ENCODE measurements at regions not wholly inside any gene's neighbourhood (a gene's known extent, or its start where the extent isn't known, plus 50 kb on each side); places are given as distances from the start of the nearest gene placed in this dataset.

DNA sequence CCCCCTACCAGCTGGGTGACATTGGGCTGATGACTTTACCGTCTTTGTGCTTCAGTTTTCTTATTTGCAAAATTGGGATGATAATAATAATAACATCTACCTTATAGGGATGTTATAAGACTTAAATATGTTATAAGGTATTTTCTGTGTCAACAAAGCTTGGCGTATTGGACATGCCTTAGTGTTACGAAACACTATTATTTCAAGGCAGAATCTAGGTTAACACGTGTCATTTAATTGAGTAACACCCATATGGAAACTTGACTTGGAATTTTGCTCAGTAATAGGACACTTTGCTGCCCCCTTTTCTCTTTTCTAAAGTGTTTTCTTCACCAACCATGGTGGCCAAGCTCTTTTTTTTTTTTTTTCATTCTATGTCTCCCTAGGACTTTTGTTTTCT, 294.2 kb upstream of the SALL1 start:
- H3K36me3 ChIP-seq: no peaks in the 10 kb centered on the region
- intact Hi-C loops (cut with DNase I; ENCODE audit: low total_unique reads): no loop called here
- 54 to 76% (median 67%) methylated on average over 4 of the region's 4 CpGs for WGBS, 5 donors
- no peaks in the 10 kb centered on the region for H3K9me3 ChIP-seq
- H3K4me3 ChIP-seq: no peak overlapping the region
- TF ChIP-seq CTCF (IDR thresholded peaks at IDR 0.05 in 8 of 11, conservative IDR thresholded peaks at IDR 0.05 in 3 of 11): no peak
- no peak for TF ChIP-seq POLR2AphosphoS5 (IDR thresholded peaks at IDR 0.05)
- peaks cover 0 to 26% (median 0%) of the 10 kb centered on the region in 7 donors for H3K27me3 ChIP-seq (replicated peaks in 1 of 7)
- H3K4me1 ChIP-seq: no peaks in the 10 kb centered on the region
- H3K27ac ChIP-seq: no peak overlapping the region
- DNase-seq: no peak

DNA sequence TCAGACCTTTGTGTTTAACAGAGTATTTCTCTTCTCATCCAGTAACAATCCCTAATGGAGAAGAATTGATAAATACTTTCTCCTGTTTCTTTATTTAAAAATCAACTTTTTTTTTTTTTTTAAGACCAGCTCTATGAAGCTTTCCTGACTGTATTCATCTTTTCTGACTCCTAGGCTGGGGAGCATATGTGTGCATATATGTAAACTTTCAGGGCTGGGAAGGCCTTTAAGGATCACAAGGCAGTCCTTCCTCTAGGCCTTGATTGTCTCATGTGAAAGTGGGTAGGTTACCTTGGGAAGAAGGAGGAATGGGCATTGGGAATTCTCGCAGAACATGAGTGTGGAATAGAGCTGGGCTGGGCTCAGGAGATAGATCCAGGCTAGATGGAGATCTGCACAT, 292.9 kb upstream of the SALL1 start:
- intact Hi-C loops (cut with DNase I; ENCODE audit: low total_unique reads): no loop called here
- no peaks in the 10 kb centered on the region for H3K4me1 ChIP-seq
- H3K27ac ChIP-seq: no peak overlapping the region
- TF ChIP-seq POLR2A (IDR thresholded peaks at IDR 0.05) (no peak), CTCF (IDR thresholded peaks at IDR 0.05 in 8 of 11, conservative IDR thresholded peaks at IDR 0.05 in 3 of 11) (no peak), POLR2AphosphoS5 (IDR thresholded peaks at IDR 0.05) (no peak)
- no peak for DNase-seq
- H3K27me3 ChIP-seq (replicated peaks in 1 of 7): peaks cover 0 to 33% (median 0%) of the 10 kb centered on the region in 7 donors
- H3K9me3 ChIP-seq: no peaks in the 10 kb centered on the region
- 74 to 90% (median 79%) methylated on average over 1 of the region's 1 CpG for WGBS, 5 donors
- H3K36me3 ChIP-seq: no peaks in the 10 kb centered on the region
- H3K4me3 ChIP-seq: no peak overlapping the region

- Histone ChIP-seq H3K4me3 (no peak overlapping the region), H3K4me1 (no peaks in the 10 kb centered on the region), H3K36me3 (no peaks in the 10 kb centered on the region), H3K27me3 (replicated peaks in 1 of 7) (peaks cover 0 to 33% (median 0%) of the 10 kb centered on the region in 7 donors), H3K9me3 (no peaks in the 10 kb centered on the region), H3K27ac (no peak overlapping the region)
- WGBS, 5 donors: 49 to 59% (median 54%) methylated on average over 8 of the region's 8 CpGs
- no peak for DNase-seq
- intact Hi-C loops (cut with DNase I; ENCODE audit: low total_unique reads): no loop called here
- TF ChIP-seq CTCF (IDR thresholded peaks at IDR 0.05 in 8 of 11, conservative IDR thresholded peaks at IDR 0.05 in 3 of 11) (no peak), POLR2AphosphoS5 (IDR thresholded peaks at IDR 0.05) (no peak), POLR2A (IDR thresholded peaks at IDR 0.05) (no peak)
Measured at GRCh38 chr16:51442141-51442870, 291.2 kb upstream of the SALL1 start.

DNA sequence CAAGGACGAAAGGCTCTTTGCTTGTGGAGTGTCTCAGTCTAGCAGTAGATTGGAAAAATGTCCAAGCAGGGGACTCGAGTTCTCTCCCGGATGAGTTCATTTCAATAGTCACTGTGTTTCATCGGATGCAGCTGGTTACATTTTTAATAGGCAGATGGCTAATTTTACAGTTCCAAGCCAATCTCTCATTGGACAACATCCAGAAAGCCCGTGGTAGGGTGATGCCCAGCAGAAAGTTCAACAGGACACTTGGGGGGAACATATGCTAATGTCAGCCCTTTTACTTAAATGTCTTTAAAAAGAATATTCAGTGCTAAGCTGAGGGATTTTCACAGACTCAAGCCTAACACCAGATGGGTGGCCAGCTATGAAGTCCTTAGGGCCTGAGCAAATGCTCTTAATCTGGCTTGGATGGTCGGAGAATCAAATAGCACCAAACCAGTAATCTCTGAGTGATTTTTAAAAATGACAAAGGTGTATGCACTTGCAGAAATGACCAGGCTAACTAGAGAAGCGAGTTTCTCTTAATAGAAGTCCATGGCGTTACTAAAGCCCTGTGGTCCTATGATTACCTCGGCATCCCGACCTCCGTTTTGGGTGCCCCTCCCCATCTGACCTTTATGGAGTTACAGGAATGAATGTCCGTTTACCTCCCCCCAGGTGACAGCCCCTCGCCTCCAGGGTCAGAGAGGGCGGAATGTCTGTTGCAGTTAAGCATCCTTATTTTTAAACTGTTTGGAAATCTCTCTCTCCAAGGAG, 289.2 kb upstream of the SALL1 start:
- intact Hi-C loops (cut with DNase I; ENCODE audit: low total_unique reads): no loop called here
- no peak for DNase-seq

More for the DNA sequence above, 289.2 kb upstream of the SALL1 start:
- Histone ChIP-seq H3K4me1 (no peaks in the 10 kb centered on the region), H3K27me3 (replicated peaks in 1 of 7) (peaks cover 0 to 33% (median 0%) of the 10 kb centered on the region in 7 donors), H3K4me3 (no peak overlapping the region), H3K27ac (no peak overlapping the region), H3K9me3 (peaks cover 0 to 6% (median 0%) of the 10 kb centered on the region in 8 donors), H3K36me3 (no peaks in the 10 kb centered on the region)
- TF ChIP-seq CTCF (IDR thresholded peaks at IDR 0.05 in 8 of 11, conservative IDR thresholded peaks at IDR 0.05 in 3 of 11): no peak
- TF ChIP-seq POLR2A (IDR thresholded peaks at IDR 0.05): no peak
- TF ChIP-seq POLR2AphosphoS5 (IDR thresholded peaks at IDR 0.05): no peak
- WGBS, 5 donors: 20 to 32% (median 25%) methylated on average over 14 of the region's 14 CpGs
